GM23338 (cell line): ENCODE measurements at regions not wholly inside any gene's neighbourhood (a gene's known extent, or its start where the extent isn't known, plus 50 kb on each side); places are given as distances from the start of the nearest gene placed in this dataset.

Experiments used
- CREB1 ChIP-seq: fragments of 250-450 bp; sonication (Bioruptor Pico); IDR thresholded peaks from 2 replicates; pipeline ENCODE4 v1.5.0; 2020; ENCODE audit warnings: low read depth, mild to moderate bottlenecking, moderate library complexity
- EZH2 ChIP-seq: fragments of 200-600 bp; sonication (generic); IDR thresholded peaks from one replicate; pipeline ENCODE4 v1.8.0; 2017; ENCODE audit warnings: antibody characterized with exemption, mild to moderate bottlenecking, low read depth; ENCODE audit not compliant: unreplicated experiment
- EZH2phosphoT487 ChIP-seq: fragments of 200-600 bp; sonication (generic); IDR thresholded peaks from one replicate; pipeline ENCODE4 v1.8.1; 2018; ENCODE audit warnings: antibody characterized with exemption; ENCODE audit not compliant: unreplicated experiment
- JUNB ChIP-seq: IDR thresholded peaks from one replicate; pipeline ENCODE4 v1.6.1; 2016; ENCODE audit warnings: antibody characterized with exemption; ENCODE audit not compliant: unreplicated experiment
- NANOG ChIP-seq: IDR thresholded peaks from 2 replicates; pipeline ENCODE4 v1.6.1; 2016; ENCODE audit warnings: antibody characterized with exemption, borderline replicate concordance
- POLR2AphosphoS5 ChIP-seq: IDR thresholded peaks from 2 replicates; pipeline ENCODE4 v1.6.1; 2016; ENCODE audit warnings: antibody characterized with exemption, low read depth
- ZNF331 ChIP-seq: fragments of 250-450 bp; sonication (Bioruptor Pico); IDR thresholded peaks from 2 replicates; pipeline ENCODE4 v1.5.0; 2020; ENCODE audit warnings: low read depth, mild to moderate bottlenecking, moderate library complexity
- TF ChIP-seq, protein P1 (sequence below): IDR thresholded peaks from one replicate; pipeline ENCODE4 v1.6.1; 2018; ENCODE audit warnings: antibody characterized with exemption; ENCODE audit not compliant: unreplicated experiment
- TF ChIP-seq, protein P2 (sequence below), 2 experiments: fragments of 200-600 bp in 1 of 2; sonication (generic) in 1 of 2; conservative IDR thresholded peaks; 2 replicates each; pipeline versions ENCODE4 v1.5.1 to v1.6.1; 2016 to 2017; ENCODE audit warnings: antibody characterized with exemption in 2 of 2, low read depth in 2 of 2, mild to moderate bottlenecking in 2 of 2, moderate library complexity in 1 of 2
- TF ChIP-seq, protein P3 (sequence below): fragments of 250-450 bp; sonication (Bioruptor Pico); IDR thresholded peaks from 2 replicates; pipeline ENCODE4 v1.5.0; 2020; ENCODE audit warnings: mild to moderate bottlenecking, moderate library complexity
- TF ChIP-seq, protein P4 (sequence below): IDR thresholded peaks from 2 replicates; pipeline ENCODE4 v1.6.1; 2016; ENCODE audit warnings: antibody characterized with exemption

DNA sequence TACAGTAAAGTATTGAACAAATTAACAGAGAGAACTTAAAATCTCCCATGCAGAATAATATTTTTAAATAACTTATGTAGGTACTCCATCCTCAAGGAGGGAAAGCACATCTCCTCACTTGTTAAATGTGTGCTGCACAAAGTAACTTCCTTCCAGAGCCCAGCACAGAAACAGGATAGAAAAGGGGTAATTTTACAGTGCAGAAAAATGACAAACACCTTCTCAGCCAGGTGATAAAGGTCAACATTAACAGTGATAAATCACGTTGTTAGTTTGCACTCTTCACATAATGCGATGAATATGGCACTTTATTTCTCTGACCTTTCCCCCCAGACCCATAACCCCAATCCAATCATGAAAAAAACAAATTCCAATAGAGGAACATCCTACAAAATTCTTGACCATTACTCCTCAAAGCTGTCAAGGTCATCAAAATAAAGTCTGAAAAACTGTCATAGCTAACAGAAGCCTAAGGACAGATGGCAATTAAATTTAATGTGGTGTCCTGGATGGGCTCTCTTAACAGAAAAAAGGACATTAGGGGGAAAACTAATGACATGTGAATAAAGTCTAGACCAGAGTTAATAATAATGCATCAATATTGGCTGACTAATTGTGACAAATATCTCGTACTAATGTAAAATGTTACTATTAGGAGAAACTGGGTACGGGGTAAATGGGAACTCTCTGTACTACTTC, 547.4 kb upstream of the AGA start:
- TF ChIP-seq, protein P1, sequence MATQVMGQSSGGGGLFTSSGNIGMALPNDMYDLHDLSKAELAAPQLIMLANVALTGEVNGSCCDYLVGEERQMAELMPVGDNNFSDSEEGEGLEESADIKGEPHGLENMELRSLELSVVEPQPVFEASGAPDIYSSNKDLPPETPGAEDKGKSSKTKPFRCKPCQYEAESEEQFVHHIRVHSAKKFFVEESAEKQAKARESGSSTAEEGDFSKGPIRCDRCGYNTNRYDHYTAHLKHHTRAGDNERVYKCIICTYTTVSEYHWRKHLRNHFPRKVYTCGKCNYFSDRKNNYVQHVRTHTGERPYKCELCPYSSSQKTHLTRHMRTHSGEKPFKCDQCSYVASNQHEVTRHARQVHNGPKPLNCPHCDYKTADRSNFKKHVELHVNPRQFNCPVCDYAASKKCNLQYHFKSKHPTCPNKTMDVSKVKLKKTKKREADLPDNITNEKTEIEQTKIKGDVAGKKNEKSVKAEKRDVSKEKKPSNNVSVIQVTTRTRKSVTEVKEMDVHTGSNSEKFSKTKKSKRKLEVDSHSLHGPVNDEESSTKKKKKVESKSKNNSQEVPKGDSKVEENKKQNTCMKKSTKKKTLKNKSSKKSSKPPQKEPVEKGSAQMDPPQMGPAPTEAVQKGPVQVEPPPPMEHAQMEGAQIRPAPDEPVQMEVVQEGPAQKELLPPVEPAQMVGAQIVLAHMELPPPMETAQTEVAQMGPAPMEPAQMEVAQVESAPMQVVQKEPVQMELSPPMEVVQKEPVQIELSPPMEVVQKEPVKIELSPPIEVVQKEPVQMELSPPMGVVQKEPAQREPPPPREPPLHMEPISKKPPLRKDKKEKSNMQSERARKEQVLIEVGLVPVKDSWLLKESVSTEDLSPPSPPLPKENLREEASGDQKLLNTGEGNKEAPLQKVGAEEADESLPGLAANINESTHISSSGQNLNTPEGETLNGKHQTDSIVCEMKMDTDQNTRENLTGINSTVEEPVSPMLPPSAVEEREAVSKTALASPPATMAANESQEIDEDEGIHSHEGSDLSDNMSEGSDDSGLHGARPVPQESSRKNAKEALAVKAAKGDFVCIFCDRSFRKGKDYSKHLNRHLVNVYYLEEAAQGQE = no peak
- TF ChIP-seq, protein P2, sequence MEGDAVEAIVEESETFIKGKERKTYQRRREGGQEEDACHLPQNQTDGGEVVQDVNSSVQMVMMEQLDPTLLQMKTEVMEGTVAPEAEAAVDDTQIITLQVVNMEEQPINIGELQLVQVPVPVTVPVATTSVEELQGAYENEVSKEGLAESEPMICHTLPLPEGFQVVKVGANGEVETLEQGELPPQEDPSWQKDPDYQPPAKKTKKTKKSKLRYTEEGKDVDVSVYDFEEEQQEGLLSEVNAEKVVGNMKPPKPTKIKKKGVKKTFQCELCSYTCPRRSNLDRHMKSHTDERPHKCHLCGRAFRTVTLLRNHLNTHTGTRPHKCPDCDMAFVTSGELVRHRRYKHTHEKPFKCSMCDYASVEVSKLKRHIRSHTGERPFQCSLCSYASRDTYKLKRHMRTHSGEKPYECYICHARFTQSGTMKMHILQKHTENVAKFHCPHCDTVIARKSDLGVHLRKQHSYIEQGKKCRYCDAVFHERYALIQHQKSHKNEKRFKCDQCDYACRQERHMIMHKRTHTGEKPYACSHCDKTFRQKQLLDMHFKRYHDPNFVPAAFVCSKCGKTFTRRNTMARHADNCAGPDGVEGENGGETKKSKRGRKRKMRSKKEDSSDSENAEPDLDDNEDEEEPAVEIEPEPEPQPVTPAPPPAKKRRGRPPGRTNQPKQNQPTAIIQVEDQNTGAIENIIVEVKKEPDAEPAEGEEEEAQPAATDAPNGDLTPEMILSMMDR (conservative IDR thresholded peaks at IDR 0.05; ENCODE audit: low read depth in 2 of 2) = no peak
- TF ChIP-seq EZH2 (no peak), POLR2AphosphoS5 (no peak), CREB1 (CRISPR knock-in tag) (no peak), NANOG (no peak), ZNF331 (CRISPR knock-in tag) (no peak), JUNB (no peak), EZH2phosphoT487 (no peak)
- TF ChIP-seq, protein P3, sequence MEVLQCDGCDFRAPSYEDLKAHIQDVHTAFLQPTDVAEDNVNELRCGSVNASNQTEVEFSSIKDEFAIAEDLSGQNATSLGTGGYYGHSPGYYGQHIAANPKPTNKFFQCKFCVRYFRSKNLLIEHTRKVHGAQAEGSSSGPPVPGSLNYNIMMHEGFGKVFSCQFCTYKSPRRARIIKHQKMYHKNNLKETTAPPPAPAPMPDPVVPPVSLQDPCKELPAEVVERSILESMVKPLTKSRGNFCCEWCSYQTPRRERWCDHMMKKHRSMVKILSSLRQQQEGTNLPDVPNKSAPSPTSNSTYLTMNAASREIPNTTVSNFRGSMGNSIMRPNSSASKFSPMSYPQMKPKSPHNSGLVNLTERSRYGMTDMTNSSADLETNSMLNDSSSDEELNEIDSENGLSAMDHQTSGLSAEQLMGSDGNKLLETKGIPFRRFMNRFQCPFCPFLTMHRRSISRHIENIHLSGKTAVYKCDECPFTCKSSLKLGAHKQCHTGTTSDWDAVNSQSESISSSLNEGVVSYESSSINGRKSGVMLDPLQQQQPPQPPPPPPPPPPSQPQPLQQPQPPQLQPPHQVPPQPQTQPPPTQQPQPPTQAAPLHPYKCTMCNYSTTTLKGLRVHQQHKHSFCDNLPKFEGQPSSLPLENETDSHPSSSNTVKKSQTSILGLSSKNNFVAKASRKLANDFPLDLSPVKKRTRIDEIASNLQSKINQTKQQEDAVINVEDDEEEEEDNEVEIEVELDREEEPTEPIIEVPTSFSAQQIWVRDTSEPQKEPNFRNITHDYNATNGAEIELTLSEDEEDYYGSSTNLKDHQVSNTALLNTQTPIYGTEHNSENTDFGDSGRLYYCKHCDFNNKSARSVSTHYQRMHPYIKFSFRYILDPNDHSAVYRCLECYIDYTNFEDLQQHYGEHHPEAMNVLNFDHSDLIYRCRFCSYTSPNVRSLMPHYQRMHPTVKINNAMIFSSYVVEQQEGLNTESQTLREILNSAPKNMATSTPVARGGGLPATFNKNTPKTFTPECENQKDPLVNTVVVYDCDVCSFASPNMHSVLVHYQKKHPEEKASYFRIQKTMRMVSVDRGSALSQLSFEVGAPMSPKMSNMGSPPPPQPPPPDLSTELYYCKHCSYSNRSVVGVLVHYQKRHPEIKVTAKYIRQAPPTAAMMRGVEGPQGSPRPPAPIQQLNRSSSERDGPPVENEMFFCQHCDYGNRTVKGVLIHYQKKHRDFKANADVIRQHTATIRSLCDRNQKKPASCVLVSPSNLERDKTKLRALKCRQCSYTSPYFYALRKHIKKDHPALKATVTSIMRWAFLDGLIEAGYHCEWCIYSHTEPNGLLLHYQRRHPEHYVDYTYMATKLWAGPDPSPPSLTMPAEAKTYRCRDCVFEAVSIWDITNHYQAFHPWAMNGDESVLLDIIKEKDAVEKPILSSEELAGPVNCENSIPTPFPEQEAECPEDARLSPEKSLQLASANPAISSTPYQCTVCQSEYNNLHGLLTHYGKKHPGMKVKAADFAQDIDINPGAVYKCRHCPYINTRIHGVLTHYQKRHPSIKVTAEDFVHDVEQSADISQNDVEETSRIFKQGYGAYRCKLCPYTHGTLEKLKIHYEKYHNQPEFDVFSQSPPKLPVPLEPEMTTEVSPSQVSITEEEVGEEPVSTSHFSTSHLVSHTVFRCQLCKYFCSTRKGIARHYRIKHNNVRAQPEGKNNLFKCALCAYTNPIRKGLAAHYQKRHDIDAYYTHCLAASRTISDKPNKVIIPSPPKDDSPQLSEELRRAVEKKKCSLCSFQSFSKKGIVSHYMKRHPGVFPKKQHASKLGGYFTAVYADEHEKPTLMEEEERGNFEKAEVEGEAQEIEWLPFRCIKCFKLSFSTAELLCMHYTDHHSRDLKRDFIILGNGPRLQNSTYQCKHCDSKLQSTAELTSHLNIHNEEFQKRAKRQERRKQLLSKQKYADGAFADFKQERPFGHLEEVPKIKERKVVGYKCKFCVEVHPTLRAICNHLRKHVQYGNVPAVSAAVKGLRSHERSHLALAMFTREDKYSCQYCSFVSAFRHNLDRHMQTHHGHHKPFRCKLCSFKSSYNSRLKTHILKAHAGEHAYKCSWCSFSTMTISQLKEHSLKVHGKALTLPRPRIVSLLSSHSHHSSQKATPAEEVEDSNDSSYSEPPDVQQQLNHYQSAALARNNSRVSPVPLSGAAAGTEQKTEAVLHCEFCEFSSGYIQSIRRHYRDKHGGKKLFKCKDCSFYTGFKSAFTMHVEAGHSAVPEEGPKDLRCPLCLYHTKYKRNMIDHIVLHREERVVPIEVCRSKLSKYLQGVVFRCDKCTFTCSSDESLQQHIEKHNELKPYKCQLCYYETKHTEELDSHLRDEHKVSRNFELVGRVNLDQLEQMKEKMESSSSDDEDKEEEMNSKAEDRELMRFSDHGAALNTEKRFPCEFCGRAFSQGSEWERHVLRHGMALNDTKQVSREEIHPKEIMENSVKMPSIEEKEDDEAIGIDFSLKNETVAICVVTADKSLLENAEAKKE (CRISPR knock-in tag) = no peak
- TF ChIP-seq, protein P4, sequence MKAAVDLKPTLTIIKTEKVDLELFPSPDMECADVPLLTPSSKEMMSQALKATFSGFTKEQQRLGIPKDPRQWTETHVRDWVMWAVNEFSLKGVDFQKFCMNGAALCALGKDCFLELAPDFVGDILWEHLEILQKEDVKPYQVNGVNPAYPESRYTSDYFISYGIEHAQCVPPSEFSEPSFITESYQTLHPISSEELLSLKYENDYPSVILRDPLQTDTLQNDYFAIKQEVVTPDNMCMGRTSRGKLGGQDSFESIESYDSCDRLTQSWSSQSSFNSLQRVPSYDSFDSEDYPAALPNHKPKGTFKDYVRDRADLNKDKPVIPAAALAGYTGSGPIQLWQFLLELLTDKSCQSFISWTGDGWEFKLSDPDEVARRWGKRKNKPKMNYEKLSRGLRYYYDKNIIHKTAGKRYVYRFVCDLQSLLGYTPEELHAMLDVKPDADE = no peak
